Muscle of arm (tissue), 1 donor: ENCODE measurements at regions not wholly inside any gene's neighbourhood (a gene's known extent, or its start where the extent isn't known, plus 50 kb on each side); places are given as distances from the start of the nearest gene placed in this dataset.

Experiments used
- DNase-seq: peaks from one replicate; pipeline ENCODE4 v3.0.0-alpha.2; 2013

DNA sequence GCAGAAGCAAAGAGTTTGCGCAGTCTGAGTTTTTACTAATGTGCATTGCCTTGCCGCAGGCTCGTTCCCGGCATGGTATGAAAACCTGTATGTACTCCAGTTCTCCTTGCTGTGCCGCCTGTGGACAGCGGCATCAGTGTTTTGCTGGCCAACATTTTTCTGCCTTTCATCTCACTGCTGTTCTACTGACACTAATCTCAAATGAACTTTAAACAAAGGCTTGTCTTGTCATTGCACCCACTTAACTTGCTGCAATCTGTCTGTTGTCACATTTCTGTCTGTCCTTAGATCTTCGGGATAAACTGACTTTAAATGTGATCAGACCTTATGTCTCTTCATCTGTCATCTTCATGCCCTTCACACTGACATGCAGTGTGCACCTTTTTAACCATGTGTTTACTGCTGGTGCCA is 71.7 kb upstream of the ZNRF2 start:
- no peak for DNase-seq

DNA sequence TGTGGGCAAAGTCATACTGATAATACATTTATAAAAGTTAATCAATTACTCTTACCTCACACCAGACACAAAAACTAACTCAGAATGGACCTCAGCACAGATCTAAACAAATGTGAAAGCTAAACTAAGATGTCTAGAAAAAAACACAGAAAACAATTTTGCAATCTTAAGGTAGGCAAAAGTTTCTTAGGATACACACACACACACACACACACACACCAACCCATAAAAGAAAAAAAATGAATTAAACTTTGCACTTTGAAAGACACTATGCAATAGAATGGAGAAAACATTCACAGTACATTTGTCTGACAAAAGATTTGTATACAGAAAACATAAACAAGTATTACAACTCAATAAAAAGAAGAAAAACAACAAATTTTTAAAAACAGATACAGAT is 70.8 kb upstream of the ZNRF2 start:
- DNase-seq: no peak

DNA sequence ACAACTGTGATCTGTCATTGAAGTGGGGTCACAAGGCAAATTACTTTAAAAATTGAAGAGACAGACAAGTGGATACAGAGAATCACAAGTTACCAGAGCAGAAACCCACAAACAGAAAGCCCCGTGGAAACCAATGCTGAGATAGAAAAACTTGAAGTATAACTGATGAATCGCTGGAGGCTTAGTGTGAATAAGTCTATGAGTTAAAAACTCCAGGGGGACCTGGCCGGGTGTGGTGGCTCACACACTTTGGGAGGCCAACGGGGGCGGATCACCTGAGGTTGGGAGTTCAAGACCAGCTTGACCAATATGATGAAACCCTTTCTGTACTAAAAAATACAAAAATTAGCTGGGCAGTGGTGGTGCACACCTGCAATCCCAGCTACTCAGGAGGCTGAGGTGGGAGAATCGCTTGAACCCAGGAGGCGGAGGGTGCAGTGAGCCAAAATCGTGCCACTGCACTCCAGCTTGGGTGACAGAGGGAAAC is 69.7 kb upstream of the ZNRF2 start:
- DNase-seq: no peak

DNA sequence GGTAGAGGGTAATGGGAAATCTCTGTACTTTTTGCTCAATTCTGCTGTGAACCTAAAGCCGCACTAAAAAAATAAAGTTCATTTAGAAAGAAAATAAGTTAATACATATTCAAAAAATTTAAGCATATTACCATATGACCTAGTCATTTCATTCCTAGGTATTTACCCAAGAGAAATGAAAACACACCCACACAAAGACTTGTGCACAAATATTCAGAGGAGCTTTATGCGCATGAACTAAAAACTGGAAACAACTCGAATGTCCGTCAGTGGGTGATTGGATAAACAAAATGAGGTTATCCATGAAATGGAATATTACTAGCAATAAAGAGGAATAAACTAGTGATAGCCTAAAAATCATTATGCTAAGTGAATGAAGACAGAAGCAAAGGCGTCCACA is 62.6 kb upstream of the ZNRF2 start:
- no peak for DNase-seq

DNA sequence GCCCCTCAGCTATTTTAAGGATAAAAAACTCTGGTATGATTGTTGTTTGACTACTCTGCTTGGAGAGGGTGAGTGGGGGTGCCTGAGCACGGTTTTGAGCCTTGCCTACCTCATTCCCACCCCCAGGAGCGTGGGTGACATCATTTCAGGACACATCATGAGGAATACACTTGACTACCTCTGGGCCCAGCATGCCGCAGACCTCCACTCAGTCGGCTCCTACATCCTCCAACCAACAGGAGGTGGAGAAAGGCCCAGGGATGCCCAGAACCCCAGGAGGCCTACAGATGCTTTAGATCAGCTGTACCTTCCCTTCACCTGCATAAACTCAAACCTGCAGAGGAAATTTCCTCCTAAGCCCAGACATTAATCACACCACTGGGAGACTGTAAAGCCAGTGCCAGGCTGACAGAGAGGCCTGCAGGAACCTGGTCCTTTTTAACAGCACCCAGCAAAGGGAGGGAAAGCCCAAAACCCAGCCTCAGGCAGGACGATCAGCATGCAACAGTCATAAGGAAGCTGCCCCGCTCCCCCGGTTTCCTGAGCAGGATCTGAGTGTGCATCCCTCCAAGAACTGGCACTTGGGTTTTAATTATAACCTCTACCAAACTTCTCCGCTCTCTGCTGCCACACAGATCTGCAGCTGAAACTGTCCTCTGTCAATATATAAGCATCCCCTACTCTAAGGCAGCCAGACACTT is 61.7 kb upstream of the ZNRF2 start:
- no peak for DNase-seq

DNA sequence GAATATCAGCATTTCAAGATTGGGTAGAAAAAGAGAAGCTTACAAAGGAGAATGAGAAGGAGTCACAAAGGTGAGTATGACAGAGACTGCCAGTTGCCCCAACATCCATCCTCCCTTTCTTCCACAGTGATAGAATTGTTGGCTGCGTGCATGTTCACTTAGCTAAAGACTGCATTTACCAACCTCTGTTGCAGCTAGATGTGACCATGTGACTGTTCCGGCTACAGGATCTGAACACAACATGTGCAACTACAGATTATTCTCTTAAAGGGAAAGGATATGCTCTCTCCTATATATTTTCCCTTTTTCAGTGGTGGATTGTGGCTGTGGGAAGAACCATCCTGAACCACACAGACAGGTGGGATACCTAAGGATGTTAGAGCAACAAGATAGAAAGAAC is 60.5 kb upstream of the ZNRF2 start:
- no peak for DNase-seq

DNA sequence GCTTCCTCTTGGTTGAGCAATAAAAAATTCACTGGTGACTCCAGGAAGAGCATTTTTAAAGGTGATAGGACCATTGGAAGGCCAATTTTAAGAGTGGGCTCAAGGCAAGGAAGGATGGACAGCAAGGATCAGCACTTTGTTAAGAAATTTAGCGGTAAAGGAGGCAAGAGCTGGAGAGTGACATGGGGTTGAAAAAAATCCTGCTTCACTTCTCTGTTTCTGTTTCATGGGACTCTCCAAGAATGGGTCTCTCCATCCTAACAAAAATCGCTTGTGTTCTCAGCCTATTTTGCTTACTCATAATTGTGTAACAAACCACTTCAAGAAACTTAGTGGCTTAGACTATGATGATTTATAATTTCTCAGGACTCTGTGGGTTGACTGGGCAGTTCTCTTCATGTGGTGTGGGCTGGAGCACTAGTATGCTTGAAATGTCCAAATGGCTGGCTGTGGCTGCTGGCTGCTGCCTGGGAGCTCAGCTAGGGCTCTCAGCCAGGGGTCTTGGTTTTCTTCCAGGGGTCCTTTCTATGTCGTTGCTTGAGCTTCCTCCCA is 59.8 kb upstream of the ZNRF2 start:
- no peak for DNase-seq

DNA sequence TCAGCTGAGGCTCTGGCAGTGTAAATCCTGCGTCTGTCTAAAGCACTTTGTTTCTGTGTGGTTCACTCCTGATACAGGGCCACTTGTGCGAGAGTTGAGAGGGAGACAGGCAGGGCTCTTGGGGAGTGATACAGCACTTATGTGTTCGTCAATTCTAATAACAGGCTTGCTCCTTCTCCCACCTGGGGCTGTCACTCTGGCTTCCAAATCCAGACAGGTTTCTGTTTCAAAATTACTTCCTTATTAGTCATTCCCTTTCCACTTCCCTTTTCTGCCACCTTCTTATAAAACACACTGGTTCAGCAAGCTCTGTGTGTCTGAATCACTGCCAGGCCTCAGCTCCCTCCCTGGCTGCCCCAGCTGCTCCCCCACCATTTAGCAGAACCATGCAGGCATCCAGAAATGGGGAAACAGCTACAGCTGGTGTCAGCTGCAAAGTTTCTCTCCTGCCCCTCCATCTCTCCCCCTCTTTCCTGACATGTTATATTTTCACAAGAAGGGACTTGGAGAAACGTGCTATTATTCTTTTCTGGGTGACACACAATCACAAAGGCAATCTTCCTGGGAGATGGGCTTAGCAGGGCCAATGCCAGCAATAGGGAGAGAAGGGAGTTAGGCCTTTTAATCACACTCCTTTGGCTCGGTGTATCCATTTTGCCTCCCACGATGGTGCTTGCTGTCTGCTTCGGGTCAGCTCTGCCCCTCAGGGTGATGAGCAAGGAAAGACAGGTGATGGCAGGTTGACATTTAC is 58.4 kb upstream of the ZNRF2 start:
- DNase-seq: peak; percentile 61

DNA sequence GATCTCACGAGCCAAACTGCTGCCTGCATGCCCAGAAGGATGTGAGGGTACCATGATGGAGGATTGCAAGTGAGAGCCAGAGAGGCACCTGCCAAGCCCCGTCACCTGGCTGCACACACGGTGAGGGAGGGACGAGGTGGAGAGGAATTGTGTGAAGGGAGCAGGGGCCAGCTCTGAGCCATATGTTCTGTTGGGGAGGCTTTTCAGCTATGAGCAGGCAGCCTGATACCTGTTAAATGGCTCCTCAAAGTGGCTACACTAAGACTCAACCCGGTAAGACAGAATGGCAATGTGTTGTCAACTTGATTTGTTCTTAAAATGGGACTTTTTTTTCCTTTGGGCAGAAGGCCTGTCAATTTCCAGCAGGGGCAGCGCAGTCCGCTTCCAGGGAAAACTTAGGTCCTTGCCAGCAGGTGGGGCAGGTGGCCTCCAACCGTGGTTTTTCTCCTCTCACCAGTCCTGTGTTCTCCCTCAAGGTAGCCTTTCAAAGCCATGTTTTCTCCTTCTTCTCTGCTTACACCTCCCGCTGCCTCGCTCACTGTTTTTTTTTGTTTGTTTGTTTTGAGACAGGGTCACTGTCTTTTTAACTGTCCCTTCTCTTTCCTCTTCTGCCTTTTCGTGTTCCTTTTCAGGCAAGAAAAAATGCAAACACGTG is 57.7 kb upstream of the ZNRF2 start:
- no peak for DNase-seq

DNA sequence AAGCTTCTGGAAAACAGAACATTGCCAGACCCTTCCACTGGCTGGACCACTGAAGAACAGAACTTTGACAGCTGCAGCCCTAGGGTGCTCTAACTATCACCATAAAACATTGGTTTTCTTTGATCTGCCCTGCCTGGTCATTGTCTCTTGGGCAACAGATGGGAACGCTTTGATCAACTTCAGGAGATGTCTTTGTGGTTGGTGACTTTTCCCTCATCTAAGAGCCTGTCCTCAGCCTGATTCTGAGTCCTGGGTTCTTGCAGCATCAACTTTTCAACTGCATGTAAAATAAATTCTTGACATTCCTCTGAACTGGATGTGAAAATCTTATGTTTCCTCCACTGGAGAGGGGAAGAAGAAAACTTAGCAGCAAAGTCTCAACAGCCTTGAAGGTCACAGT is 53.1 kb upstream of the ZNRF2 start:
- DNase-seq: no peak

DNA sequence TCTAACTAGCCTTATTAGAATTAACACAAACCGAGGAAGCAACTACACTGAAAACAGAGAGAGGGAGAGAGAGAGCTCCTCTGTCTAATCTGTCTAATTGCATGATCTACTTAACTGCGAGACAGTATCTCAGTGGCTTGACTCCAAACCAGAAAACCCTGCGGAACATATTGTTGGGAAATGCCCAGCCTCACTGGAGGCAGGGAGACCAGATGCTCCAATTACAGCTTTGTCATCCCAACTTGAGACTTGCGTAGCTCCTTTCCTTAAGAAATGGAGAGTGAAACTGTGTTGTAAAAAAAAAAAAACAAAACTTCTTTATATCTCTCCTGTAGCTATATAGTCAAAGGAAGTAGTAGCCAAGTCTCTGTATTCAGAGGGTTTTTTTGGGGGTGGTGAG is 52.0 kb upstream of the ZNRF2 start:
- DNase-seq: no peak
